Lower lobe of right lung (tissue), 2 donors: ENCODE measurements at regions not wholly inside any gene's neighbourhood (a gene's known extent, or its start where the extent isn't known, plus 50 kb on each side); places are given as distances from the start of the nearest gene placed in this dataset.
A peak's percentile ranks its signal among the peaks of the same experiment; 100 is the strongest.

Source experiments
- ATAC-seq, 2 donors: fragments of 200-7000 bp; cut with Tn5 transposase; one replicate each; pipeline ENCODE4 v1.9.1; 2020 to 2022; ENCODE audit warnings: mild to moderate bottlenecking in 2 of 2, moderate library complexity in 2 of 2
- DNase-seq: peaks from one replicate; pipeline ENCODE4 v3.0.0-alpha.2; 2020
- H3K27ac ChIP-seq: fragments of 200-600 bp; one replicate; pipeline ENCODE4 v1.8.0; 2022
- H3K27me3 ChIP-seq: fragments of 200-600 bp; one replicate; pipeline ENCODE4 v1.8.0; 2022; ENCODE audit warnings: low read depth
- H3K36me3 ChIP-seq: fragments of 200-600 bp; one replicate; pipeline ENCODE4 v1.8.0; 2022; ENCODE audit warnings: mild to moderate bottlenecking
- H3K4me1 ChIP-seq: fragments of 200-600 bp; one replicate; pipeline ENCODE4 v1.8.0; 2022
- H3K4me3 ChIP-seq: fragments of 200-600 bp; one replicate; pipeline ENCODE4 v1.8.0; 2022; ENCODE audit warnings: mild to moderate bottlenecking
- H3K9me3 ChIP-seq: fragments of 200-600 bp; one replicate; pipeline ENCODE4 v1.8.0; 2022
- intact Hi-C: fragments of 100-400 bp; cut with DNase I; formaldehyde crosslinking; loops from one replicate; pipeline ENCODE4 v1.11.0; 2022
- TF ChIP-seq, protein P1 (sequence below): fragments of 200-600 bp; IDR thresholded peaks from one replicate; pipeline ENCODE4 v1.8.0; 2022; ENCODE audit warnings: antibody characterized with exemption, mild to moderate bottlenecking
- donor health status: DM: no; HTN: yes; CAD: no; lungs with severe emphysema.

DNA sequence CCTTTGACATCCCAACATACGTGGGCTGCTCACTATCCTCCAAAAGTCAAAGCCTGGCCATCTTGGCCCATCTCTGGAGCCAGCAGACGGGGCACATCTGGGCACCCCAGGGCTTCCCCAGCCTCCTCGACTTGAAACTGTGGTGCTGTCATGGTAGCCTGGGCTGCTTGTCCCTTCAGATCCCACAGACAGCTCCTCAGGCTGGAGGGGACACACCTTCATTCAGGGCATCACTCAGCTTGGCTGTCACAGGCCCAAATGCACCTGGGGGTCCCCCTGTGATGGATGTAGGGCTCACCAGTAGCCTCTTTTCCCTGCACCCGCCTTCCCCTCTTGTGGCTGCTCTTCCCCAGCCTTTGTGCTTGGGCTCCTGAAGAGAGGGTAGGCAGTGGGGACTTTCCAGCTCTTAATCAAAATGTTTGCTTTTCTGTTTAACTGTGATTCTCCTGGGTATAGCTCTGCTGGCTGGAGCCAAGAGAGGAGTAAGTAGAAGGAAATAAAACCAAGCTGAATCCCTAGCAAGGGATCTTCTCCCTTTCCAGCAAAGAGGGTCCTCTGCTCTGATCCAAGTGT is 92.3 kb downstream of the GYPC start:
- H3K4me1 ChIP-seq: no peaks in the 10 kb centered on the region
- no peak overlapping the region for H3K27ac ChIP-seq
- H3K36me3 ChIP-seq: no peaks in the 10 kb centered on the region
- TF ChIP-seq, protein P1, sequence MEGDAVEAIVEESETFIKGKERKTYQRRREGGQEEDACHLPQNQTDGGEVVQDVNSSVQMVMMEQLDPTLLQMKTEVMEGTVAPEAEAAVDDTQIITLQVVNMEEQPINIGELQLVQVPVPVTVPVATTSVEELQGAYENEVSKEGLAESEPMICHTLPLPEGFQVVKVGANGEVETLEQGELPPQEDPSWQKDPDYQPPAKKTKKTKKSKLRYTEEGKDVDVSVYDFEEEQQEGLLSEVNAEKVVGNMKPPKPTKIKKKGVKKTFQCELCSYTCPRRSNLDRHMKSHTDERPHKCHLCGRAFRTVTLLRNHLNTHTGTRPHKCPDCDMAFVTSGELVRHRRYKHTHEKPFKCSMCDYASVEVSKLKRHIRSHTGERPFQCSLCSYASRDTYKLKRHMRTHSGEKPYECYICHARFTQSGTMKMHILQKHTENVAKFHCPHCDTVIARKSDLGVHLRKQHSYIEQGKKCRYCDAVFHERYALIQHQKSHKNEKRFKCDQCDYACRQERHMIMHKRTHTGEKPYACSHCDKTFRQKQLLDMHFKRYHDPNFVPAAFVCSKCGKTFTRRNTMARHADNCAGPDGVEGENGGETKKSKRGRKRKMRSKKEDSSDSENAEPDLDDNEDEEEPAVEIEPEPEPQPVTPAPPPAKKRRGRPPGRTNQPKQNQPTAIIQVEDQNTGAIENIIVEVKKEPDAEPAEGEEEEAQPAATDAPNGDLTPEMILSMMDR: no peak
- intact Hi-C loops: no loop called here
- H3K4me3 ChIP-seq: no peak overlapping the region
- H3K27me3 ChIP-seq: no peaks in the 10 kb centered on the region
- no peak for DNase-seq
- ATAC-seq: no peak
- no peaks in the 10 kb centered on the region for H3K9me3 ChIP-seq

DNA sequence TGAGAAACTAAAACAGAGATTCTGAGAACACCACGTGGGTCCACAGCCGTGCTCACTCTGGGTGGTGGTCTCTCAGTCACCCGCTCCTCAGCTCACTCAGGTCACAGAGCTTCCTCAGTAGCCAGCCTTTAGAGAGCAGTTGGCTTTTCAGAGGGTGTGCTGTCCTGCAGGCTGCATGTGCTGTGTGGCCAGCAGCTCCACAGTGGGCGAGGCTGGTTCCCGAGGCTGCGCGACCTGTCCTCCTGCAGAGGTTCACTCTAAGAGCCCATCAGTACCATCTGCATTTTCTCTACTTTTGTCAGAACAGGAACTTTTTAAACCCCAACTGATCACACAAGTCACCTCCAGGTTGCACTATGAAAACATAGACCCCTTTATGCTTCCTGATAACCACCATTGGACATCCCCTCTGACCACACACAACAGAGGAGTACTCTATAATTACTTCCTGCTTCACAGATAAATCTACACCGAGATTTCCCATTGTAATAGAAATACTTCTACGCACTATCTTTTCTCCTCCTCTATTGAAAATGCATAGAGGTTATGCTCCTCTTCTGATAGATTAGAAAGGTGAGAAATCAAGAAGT is 93.1 kb downstream of the GYPC start:
- Histone ChIP-seq H3K9me3 (no peaks in the 10 kb centered on the region), H3K4me3 (no peak overlapping the region), H3K36me3 (no peaks in the 10 kb centered on the region), H3K27me3 (no peaks in the 10 kb centered on the region), H3K27ac (no peak overlapping the region), H3K4me1 (no peaks in the 10 kb centered on the region)
- ATAC-seq: no peak
- no peak for DNase-seq
- TF ChIP-seq, protein P1: no peak
- intact Hi-C loops: no loop called here

DNA sequence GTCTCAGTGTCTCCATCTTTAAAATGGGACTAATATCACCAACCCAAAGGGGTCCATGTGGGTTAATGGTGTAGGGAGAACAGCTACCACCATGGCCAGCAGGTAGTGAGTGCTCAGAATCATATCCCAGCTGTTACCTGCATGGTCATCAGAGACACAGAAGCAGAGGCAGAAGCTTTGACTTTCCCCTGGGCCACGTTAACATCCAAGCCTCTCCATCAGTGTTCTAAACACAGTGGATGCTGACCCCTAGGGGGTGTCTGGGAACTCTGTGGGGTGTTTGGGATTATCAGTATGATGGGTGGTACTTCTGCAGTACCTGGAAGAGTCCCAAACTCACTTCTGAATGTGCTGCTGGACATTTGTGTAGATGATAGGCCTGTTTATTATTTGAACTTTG is 93.6 kb downstream of the GYPC start:
- no peak overlapping the region for H3K27ac ChIP-seq
- H3K27me3 ChIP-seq: no peaks in the 10 kb centered on the region
- no peaks in the 10 kb centered on the region for H3K4me1 ChIP-seq
- TF ChIP-seq, protein P1: peak; percentile 10
- ATAC-seq: no peak
- intact Hi-C loops: no loop called here
- H3K36me3 ChIP-seq: no peaks in the 10 kb centered on the region
- H3K4me3 ChIP-seq: no peak overlapping the region
- no peaks in the 10 kb centered on the region for H3K9me3 ChIP-seq
- no peak for DNase-seq

DNA sequence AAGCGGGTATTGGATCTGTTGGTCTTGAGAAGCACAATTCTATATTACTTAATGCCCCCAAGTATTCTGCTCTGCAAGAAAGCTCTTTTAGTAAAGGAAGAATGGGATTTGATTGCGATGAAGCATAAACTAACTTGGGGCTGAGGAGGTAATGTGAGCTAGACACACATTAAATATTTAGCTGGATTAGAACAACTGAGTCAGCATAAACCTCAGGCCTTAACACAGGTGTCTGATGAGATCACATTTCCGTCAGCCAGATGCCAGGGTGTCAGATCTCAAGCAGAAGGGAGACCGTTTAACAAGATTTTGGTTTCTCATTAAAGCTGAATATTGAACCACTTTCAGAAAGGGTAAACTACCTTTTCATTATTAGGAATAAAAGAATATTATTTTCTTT is 94.5 kb downstream of the GYPC start:
- ATAC-seq (no peak), DNase-seq (no peak)
- Histone ChIP-seq H3K27ac (no peak overlapping the region), H3K9me3 (no peaks in the 10 kb centered on the region), H3K4me1 (no peaks in the 10 kb centered on the region), H3K27me3 (no peaks in the 10 kb centered on the region), H3K36me3 (no peaks in the 10 kb centered on the region), H3K4me3 (no peak overlapping the region)
- TF ChIP-seq, protein P1: no peak
- intact Hi-C loops: no loop called here

DNA sequence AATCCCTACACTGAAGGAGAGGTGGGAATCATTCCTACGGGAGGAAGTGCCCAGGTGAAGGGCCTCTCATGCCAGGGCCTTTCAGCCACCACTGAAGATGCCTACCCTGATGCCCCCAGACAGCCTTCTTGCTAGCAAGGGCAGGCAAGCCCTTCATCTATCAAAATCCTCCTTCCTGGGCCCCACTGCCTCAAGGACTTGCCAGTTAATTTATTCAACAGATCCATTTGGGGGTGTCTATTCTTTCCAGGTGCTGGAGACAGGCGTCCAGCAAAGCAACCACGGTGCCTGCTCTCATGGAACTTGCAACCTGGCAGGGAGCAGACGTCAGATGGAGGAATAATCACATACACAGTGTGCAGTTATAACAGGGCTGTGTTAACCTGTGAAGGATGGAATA is 95.5 kb downstream of the GYPC start:
- Histone ChIP-seq H3K36me3 (no peaks in the 10 kb centered on the region), H3K9me3 (no peaks in the 10 kb centered on the region), H3K4me3 (no peak overlapping the region), H3K4me1 (no peaks in the 10 kb centered on the region), H3K27me3 (no peaks in the 10 kb centered on the region), H3K27ac (no peak overlapping the region)
- TF ChIP-seq, protein P1: no peak
- intact Hi-C loops: no loop called here
- no peak for ATAC-seq
- DNase-seq: no peak
